Activated T-helper 2 cell treated with anti-CD3 and anti-CD28 coated beads, Interferon-gamma antibody, Interleukin-2, Interleukin-4, amounts not matched to agents 10 μg/mL and 5 μg/mL and 100 μg/mL, durations not matched to agents 14 hours and 24 hours and 36 hours (primary cell): ENCODE measurements at regions not wholly inside any gene's neighbourhood (a gene's known extent, or its start where the extent isn't known, plus 50 kb on each side); places are given as distances from the start of the nearest gene placed in this dataset.

Source experiments
- DNase-seq: peaks from one replicate; pipeline ENCODE4 v3.0.0; 2021; ENCODE audit warnings: low spot score
- H3K27ac Mint-ChIP-seq: one replicate; pipeline ENCODE4 v1.8.0; 2021; ENCODE audit warnings: mixed read lengths
- H3K27me3 Mint-ChIP-seq: one replicate; pipeline ENCODE4 v1.8.0; 2021; ENCODE audit warnings: low read depth, mixed read lengths
- H3K36me3 Mint-ChIP-seq: one replicate; pipeline ENCODE4 v1.8.0; 2021; ENCODE audit warnings: low read depth, mixed read lengths
- H3K4me1 Mint-ChIP-seq: one replicate; pipeline ENCODE4 v1.8.0; 2021; ENCODE audit warnings: low read depth, mixed read lengths
- H3K4me3 Mint-ChIP-seq: one replicate; pipeline ENCODE4 v1.8.0; 2021; ENCODE audit warnings: low read depth, mild to moderate bottlenecking, moderate library complexity, mixed read lengths
- H3K9me3 Mint-ChIP-seq: one replicate; pipeline ENCODE4 v1.8.0; 2021; ENCODE audit warnings: mixed read lengths
- intact Hi-C: fragments of 100-400 bp; cut with micrococcal nuclease; formaldehyde crosslinking; loops from one replicate; pipeline ENCODE4 v1.15.1; 2023

GRCh38 chr2:14684516-14684915, 52.0 kb downstream of the LRATD1 start:
- H3K4me1 Mint-ChIP-seq = no peaks in the 10 kb centered on the region

GRCh38 chr2:14690926-14691325, 58.4 kb downstream of the LRATD1 start:
- Mint-ChIP-seq H3K4me1 (no peaks in the 10 kb centered on the region), H3K27me3 (no peaks in the 10 kb centered on the region), H3K27ac (no peak overlapping the region), H3K9me3 (peaks cover 5% of the 10 kb centered on the region), H3K4me3 (no peak overlapping the region), H3K36me3 (no peaks in the 10 kb centered on the region)
- no peak for DNase-seq
- intact Hi-C loops = no loop called here

More at GRCh38 chr2:14684516-14684915, 52.0 kb downstream of the LRATD1 start:
- Mint-ChIP-seq H3K36me3 (no peaks in the 10 kb centered on the region), H3K27ac (no peak overlapping the region), H3K4me3 (no peak overlapping the region), H3K27me3 (no peaks in the 10 kb centered on the region), H3K9me3 (no peaks in the 10 kb centered on the region)
- intact Hi-C loops = no loop called here
- no peak for DNase-seq

GRCh38 chr2:14693874-14694273, 61.4 kb downstream of the LRATD1 start:
- peaks cover 5% of the 10 kb centered on the region for H3K9me3 Mint-ChIP-seq
- H3K36me3 Mint-ChIP-seq = no peaks in the 10 kb centered on the region
- H3K27me3 Mint-ChIP-seq = no peaks in the 10 kb centered on the region
- intact Hi-C loops = no loop called here
- H3K27ac Mint-ChIP-seq = no peak overlapping the region
- H3K4me1 Mint-ChIP-seq = no peaks in the 10 kb centered on the region
- DNase-seq = no peak
- no peak overlapping the region for H3K4me3 Mint-ChIP-seq

- Mint-ChIP-seq H3K9me3 (no peaks in the 10 kb centered on the region), H3K36me3 (no peaks in the 10 kb centered on the region), H3K27ac (no peak overlapping the region), H3K4me1 (no peaks in the 10 kb centered on the region), H3K4me3 (no peak overlapping the region), H3K27me3 (no peaks in the 10 kb centered on the region)
- intact Hi-C loops = no loop called here
- DNase-seq = no peak
Measured at GRCh38 chr2:14700753-14701152, 68.2 kb downstream of the LRATD1 start.

DNA sequence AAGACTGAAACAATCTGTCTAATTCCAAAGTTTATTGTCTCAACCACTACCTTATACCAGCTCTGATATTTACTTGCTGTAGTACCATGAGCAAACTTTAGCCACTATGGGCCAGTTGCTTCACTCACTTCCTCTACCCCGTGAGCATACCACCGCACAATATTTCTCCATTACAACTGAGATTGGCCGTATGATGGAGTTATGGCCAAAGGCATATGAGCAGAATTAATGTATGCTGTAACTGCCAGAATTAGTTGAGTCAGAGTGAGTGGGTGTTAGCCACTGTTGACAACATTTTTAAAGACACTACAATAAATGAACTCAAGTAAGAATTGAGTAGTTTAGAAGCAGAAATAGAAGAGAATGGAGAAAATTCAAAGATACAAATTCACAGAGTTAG, 69.7 kb downstream of the LRATD1 start:
- Mint-ChIP-seq H3K36me3 (no peaks in the 10 kb centered on the region), H3K27me3 (no peaks in the 10 kb centered on the region), H3K27ac (no peak overlapping the region), H3K4me1 (no peaks in the 10 kb centered on the region), H3K9me3 (no peaks in the 10 kb centered on the region), H3K4me3 (no peak overlapping the region)
- intact Hi-C loops = no loop called here
- no peak for DNase-seq

DNA sequence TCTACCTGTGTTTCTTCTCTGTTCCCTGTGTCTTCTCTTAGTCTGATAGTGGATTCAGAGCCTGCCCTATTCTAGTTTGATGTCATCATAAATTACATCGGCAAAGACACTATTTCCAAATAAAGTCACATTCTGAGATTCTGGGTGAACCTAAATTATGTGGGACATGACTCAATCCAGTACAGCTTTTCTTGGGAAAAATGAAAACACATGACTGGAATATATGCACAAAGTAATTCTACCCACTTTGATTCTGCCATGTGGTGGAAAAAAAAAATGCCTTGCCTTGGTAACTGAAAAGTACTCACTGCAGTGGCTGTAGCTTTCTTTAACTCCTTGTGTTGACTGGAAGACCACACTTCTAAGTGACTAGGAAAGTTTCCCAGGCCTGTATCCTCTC, 73.7 kb downstream of the LRATD1 start:
- DNase-seq = no peak
- no peaks in the 10 kb centered on the region for H3K36me3 Mint-ChIP-seq
- no peaks in the 10 kb centered on the region for H3K9me3 Mint-ChIP-seq
- no peaks in the 10 kb centered on the region for H3K4me1 Mint-ChIP-seq
- intact Hi-C loops = no loop called here
- H3K4me3 Mint-ChIP-seq = no peak overlapping the region
- no peak overlapping the region for H3K27ac Mint-ChIP-seq
- no peaks in the 10 kb centered on the region for H3K27me3 Mint-ChIP-seq

DNA sequence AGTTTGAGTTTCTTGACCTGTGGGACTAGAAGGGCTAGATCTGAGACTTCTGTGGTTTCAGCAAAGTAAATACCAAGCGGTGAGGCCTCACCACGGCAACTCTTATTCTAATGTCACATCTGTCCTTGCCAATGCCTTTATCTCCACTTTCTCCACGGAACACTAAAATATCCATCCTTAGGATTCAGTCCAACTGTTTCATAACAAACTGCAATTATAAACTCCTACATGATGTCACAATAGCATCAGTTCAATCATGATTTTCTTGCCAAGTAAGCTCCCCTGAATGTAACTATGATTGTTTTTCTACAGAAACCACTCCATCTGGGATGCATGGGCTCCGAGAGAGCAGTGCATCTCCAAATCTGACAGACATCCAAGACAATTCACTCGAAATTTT, 79.6 kb downstream of the LRATD1 start:
- H3K27ac Mint-ChIP-seq = no peak overlapping the region
- intact Hi-C loops = no loop called here
- no peak overlapping the region for H3K4me3 Mint-ChIP-seq
- H3K27me3 Mint-ChIP-seq = no peaks in the 10 kb centered on the region
- H3K9me3 Mint-ChIP-seq = no peaks in the 10 kb centered on the region
- H3K4me1 Mint-ChIP-seq = no peaks in the 10 kb centered on the region
- no peaks in the 10 kb centered on the region for H3K36me3 Mint-ChIP-seq
- no peak for DNase-seq

- no peak overlapping the region for H3K4me3 Mint-ChIP-seq
- DNase-seq = no peak
- H3K27ac Mint-ChIP-seq = no peak overlapping the region
- H3K27me3 Mint-ChIP-seq = no peaks in the 10 kb centered on the region
- H3K36me3 Mint-ChIP-seq = no peaks in the 10 kb centered on the region
- H3K4me1 Mint-ChIP-seq = no peaks in the 10 kb centered on the region
- no peaks in the 10 kb centered on the region for H3K9me3 Mint-ChIP-seq
- intact Hi-C loops = no loop called here
Measured at GRCh38 chr2:14713248-14713647, 80.7 kb downstream of the LRATD1 start.

DNA sequence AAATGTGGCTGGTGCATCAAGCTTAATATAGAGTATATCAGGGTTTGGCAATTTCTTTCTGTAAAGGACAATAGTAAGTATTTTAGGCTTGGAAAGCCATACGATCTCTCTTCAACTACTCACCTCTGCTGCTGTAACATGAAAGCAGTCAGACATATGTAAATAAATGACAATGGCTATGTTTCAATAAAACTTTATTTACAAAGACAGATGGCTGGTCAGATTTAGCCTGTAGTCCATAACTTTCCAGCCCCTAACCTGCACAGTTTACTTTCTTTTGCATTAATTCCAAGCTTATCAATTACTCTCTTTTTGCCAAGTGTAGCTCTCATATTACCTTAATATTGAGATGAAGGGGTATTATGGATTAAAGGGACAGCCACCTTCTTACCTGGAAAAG, 83.1 kb downstream of the LRATD1 start:
- Mint-ChIP-seq H3K27me3 (no peaks in the 10 kb centered on the region), H3K9me3 (no peaks in the 10 kb centered on the region), H3K36me3 (no peaks in the 10 kb centered on the region), H3K4me1 (no peaks in the 10 kb centered on the region), H3K27ac (no peak overlapping the region), H3K4me3 (no peak overlapping the region)
- DNase-seq = no peak
- intact Hi-C loops = no loop called here

DNA sequence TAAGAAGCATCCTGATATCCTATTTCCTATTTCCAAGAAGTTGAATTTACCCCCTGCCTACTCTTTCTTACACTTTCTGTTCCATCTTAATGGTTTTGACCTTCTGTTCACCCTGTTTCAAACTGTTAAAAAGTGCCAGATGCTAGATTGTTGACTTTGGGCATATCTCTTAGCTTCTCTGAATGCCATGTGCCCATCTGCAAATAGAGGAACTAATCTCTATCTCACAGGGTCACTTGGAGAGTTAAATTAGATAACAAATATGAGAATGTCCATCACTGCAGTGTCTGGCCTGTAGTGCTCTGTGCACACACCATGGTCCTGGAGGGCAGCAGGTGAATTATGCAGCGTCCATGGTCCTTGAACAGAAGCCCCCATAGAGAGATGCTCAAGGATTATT, 83.8 kb downstream of the LRATD1 start:
- H3K4me1 Mint-ChIP-seq = no peaks in the 10 kb centered on the region
- no peak overlapping the region for H3K4me3 Mint-ChIP-seq
- H3K27ac Mint-ChIP-seq = no peak overlapping the region
- no peak for DNase-seq
- no peaks in the 10 kb centered on the region for H3K27me3 Mint-ChIP-seq
- intact Hi-C loops = no loop called here
- no peaks in the 10 kb centered on the region for H3K9me3 Mint-ChIP-seq
- H3K36me3 Mint-ChIP-seq = no peaks in the 10 kb centered on the region

DNA sequence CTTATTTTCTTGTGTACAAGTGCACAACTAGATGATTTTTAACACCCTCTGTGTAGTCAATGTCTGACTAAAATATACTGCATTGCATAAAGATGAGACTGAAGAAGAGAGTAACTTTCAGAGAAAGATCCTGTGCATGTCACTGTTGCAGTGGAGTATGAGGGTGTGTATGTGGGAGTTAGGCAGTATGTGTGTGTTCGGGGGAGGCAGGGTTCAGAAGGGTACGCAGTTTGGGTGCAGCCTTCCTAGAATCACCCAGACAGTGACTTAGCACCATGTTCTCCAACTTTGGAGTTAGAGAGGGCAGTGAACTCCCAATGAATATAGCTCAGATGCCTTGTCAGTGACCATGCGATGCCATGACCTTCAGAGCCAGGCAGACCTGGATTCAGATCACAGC, 84.6 kb downstream of the LRATD1 start:
- H3K27ac Mint-ChIP-seq = no peak overlapping the region

GRCh38 chr2:14720319-14720718, 87.8 kb downstream of the LRATD1 start:
- Mint-ChIP-seq H3K4me1 (no peaks in the 10 kb centered on the region), H3K27me3 (no peaks in the 10 kb centered on the region), H3K27ac (no peak overlapping the region), H3K4me3 (no peak overlapping the region), H3K9me3 (no peaks in the 10 kb centered on the region), H3K36me3 (no peaks in the 10 kb centered on the region)
- no peak for DNase-seq
- intact Hi-C loops = no loop called here

More for the DNA sequence above, 84.6 kb downstream of the LRATD1 start:
- Mint-ChIP-seq H3K4me3 (no peak overlapping the region), H3K9me3 (no peaks in the 10 kb centered on the region), H3K4me1 (no peaks in the 10 kb centered on the region), H3K27me3 (no peaks in the 10 kb centered on the region), H3K36me3 (no peaks in the 10 kb centered on the region)
- intact Hi-C loops = no loop called here
- DNase-seq = no peak

GRCh38 chr2:14720739-14721138, 88.2 kb downstream of the LRATD1 start:
- intact Hi-C loops = no loop called here
- no peak for DNase-seq
- H3K27me3 Mint-ChIP-seq = no peaks in the 10 kb centered on the region
- no peaks in the 10 kb centered on the region for H3K4me1 Mint-ChIP-seq
- H3K4me3 Mint-ChIP-seq = no peak overlapping the region
- H3K9me3 Mint-ChIP-seq = no peaks in the 10 kb centered on the region
- no peak overlapping the region for H3K27ac Mint-ChIP-seq
- H3K36me3 Mint-ChIP-seq = no peaks in the 10 kb centered on the region

DNA sequence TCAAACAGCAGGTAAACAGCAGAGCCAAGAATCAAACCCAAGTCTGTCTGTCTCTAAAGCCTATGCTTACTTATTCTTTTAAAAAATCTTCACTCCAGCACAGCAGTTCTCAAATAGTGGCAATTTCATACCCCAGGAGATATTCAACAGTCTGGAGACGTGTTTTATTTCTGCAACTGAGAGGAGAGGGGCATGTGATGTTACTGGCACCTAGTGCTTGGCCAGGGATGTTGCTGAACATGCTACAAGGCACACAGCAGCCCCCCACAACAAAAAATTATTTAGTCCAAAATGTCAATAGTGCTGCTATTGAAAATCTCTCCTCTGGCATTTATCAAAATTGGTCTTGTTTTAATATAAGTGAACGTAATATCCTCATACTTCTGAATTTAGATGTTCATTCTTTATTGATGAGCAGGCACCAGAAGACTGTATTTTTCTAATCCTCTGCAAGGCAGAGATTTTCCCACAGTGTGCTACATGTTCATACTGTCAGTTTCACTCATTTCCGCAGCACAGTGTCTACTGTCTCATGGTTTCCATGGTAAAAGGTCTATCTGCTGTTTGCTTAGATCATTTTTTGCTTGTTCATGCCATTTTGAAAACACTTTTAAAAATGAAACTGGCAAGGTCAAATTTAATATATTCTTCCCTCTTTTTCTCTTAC, 90.5 kb downstream of the LRATD1 start:
- Mint-ChIP-seq H3K4me1 (no peaks in the 10 kb centered on the region), H3K4me3 (no peak overlapping the region), H3K9me3 (no peaks in the 10 kb centered on the region), H3K27me3 (no peaks in the 10 kb centered on the region), H3K36me3 (no peaks in the 10 kb centered on the region), H3K27ac (no peak overlapping the region)
- intact Hi-C loops = no loop called here
- no peak for DNase-seq
